Caco-2 (cell line): ENCODE measurements at regions not wholly inside any gene's neighbourhood (a gene's known extent, or its start where the extent isn't known, plus 50 kb on each side); places are given as distances from the start of the nearest gene placed in this dataset.
"Not testable (repeated sequence)": the region's sequence is repeated elsewhere in the genome, so short reads cannot be mapped to it uniquely, and the experiment has no call there.

Experiments used
- BruUV-seq: library from RNA; stranded (reverse); fragments of 400-500 nt; replicated peaks from 2 replicates; lab custom pipeline; 2021; lab: Mats Ljungman, UMichigan
- CTCF ChIA-PET: fragments of 300-600 bp; sonication (Branson Sonifier 250); formaldehyde crosslinking; loops from one replicate; lab custom pipeline; 2022; ENCODE audit warnings: antibody characterized with exemption; lab: Charles Lee
- POLR2A ChIA-PET: fragments of 300-600 bp; sonication (Branson Sonifier 250); formaldehyde crosslinking; loops from one replicate; lab custom pipeline; 2022; ENCODE audit warnings: antibody characterized with exemption; lab: Charles Lee
- DNase-seq, 2 experiments: peaks; one replicate each; pipeline versions ENCODE4 v3.0.0 to v3.0.0-alpha.2; 2020 to 2022
- H3K27me3 ChIP-seq: replicated peaks from 2 replicates; pipeline ENCODE4 v1.6.0; 2011; ENCODE audit warnings: low read length; ENCODE audit not compliant: control insufficient read depth, insufficient read depth
- H3K36me3 ChIP-seq: 2 replicates; pipeline ENCODE4 v1.5.1; 2011; ENCODE audit warnings: low read length; ENCODE audit not compliant: control insufficient read depth, insufficient read depth
- H3K4me1 ChIP-seq: fragments of 250-450 bp; sonication (Bioruptor Pico); 2 replicates; pipeline ENCODE4 v1.5.1; 2020; ENCODE audit warnings: mild to moderate bottlenecking
- H3K4me3 ChIP-seq: 2 replicates; pipeline ENCODE4 v1.5.1; 2011; ENCODE audit warnings: low read depth, mild to moderate bottlenecking, control low read depth, low read length
- H3K9me3 ChIP-seq: fragments of 250-450 bp; sonication (Bioruptor Pico); 2 replicates; pipeline ENCODE4 v1.5.1; 2020; ENCODE audit warnings: mild to moderate bottlenecking, moderate library complexity
- H3K27ac Mint-ChIP-seq: one replicate; pipeline ENCODE4 v1.8.0; 2022; ENCODE audit warnings: mixed read lengths; ENCODE audit not compliant: unreplicated experiment
- H3K27me3 Mint-ChIP-seq: one replicate; pipeline ENCODE4 v1.8.0; 2022; ENCODE audit warnings: mixed read lengths; ENCODE audit not compliant: insufficient read depth, unreplicated experiment
- H3K36me3 Mint-ChIP-seq: one replicate; pipeline ENCODE4 v1.8.0; 2022; ENCODE audit warnings: mild to moderate bottlenecking, mixed read lengths; ENCODE audit not compliant: insufficient read depth, unreplicated experiment
- H3K4me1 Mint-ChIP-seq: one replicate; pipeline ENCODE4 v1.8.0; 2022; ENCODE audit warnings: low read depth, mixed read lengths; ENCODE audit not compliant: unreplicated experiment
- H3K4me3 Mint-ChIP-seq: one replicate; pipeline ENCODE4 v1.8.0; 2022; ENCODE audit warnings: mild to moderate bottlenecking, moderate library complexity, mixed read lengths; ENCODE audit not compliant: unreplicated experiment
- H3K9me3 Mint-ChIP-seq: one replicate; pipeline ENCODE4 v1.8.0; 2022; ENCODE audit warnings: mixed read lengths; ENCODE audit not compliant: unreplicated experiment
- CTCF ChIP-seq, 2 experiments: fragments of 200-600 bp in 1 of 2; IDR thresholded peaks; 1 replicate in 1 of 2; 2 replicates in 1 of 2; pipeline versions ENCODE4 v1.5.1 to v1.8.0; 2011 to 2022; ENCODE audit warnings: antibody characterized with exemption in 1 of 2, control low read depth in 1 of 2, inconsistent platforms in 1 of 2, low read depth in 1 of 2, low read length in 1 of 2, mild to moderate bottlenecking in 1 of 2, moderate library complexity in 1 of 2; ENCODE audit not compliant: insufficient read depth in 1 of 2, severe bottlenecking in 1 of 2, unreplicated experiment in 1 of 2
- intact Hi-C: fragments of 100-400 bp; cut with micrococcal nuclease; formaldehyde crosslinking; loops from one replicate; pipeline ENCODE4 v1.10.0; 2022; ENCODE audit not compliant: unreplicated experiment

GRCh38 chr17:73911726-73912372 is 267.6 kb upstream of the SDK2 start:
- no peaks in the 10 kb centered on the region for H3K36me3 Mint-ChIP-seq
- ChIA-PET CTCF (no interaction called here), POLR2A (no interaction called here)
- H3K4me3 Mint-ChIP-seq: no peak overlapping the region
- no peaks in the 10 kb centered on the region for H3K4me1 Mint-ChIP-seq
- H3K27me3 ChIP-seq: no peaks in the 10 kb centered on the region
- no peaks in the 10 kb centered on the region for H3K36me3 ChIP-seq
- H3K4me1 ChIP-seq: no peaks in the 10 kb centered on the region
- no peak overlapping the region for H3K4me3 ChIP-seq
- intact Hi-C loops: no loop called here
- peaks cover 18% of the 10 kb centered on the region for H3K9me3 Mint-ChIP-seq
- H3K27me3 Mint-ChIP-seq: peaks cover 25% of the 10 kb centered on the region
- BruUV-seq: no TSS peak
- TF ChIP-seq CTCF (IDR thresholded peaks at IDR 0.05; ENCODE audit: insufficient read depth in 1 of 2, low read depth in 1 of 2, low read length in 1 of 2, severe bottlenecking in 1 of 2, unreplicated experiment in 1 of 2): no peak
- DNase-seq: no peak
- peaks cover 11% of the 10 kb centered on the region for H3K9me3 ChIP-seq
- H3K27ac Mint-ChIP-seq: no peak overlapping the region

GRCh38 chr17:73912373-73912746 is 268.1 kb upstream of the SDK2 start:
- peaks cover 23% of the 10 kb centered on the region for H3K9me3 Mint-ChIP-seq
- TF ChIP-seq CTCF (IDR thresholded peaks at IDR 0.05; ENCODE audit: insufficient read depth in 1 of 2, low read depth in 1 of 2, low read length in 1 of 2, severe bottlenecking in 1 of 2, unreplicated experiment in 1 of 2): no peak
- H3K9me3 ChIP-seq: peaks cover 16% of the 10 kb centered on the region
- H3K4me1 ChIP-seq: no peaks in the 10 kb centered on the region
- peaks cover 25% of the 10 kb centered on the region for H3K27me3 Mint-ChIP-seq
- no peaks in the 10 kb centered on the region for H3K27me3 ChIP-seq
- intact Hi-C loops: no loop called here
- POLR2A ChIA-PET: no interaction called here
- H3K36me3 ChIP-seq: no peaks in the 10 kb centered on the region
- H3K27ac Mint-ChIP-seq: no peak overlapping the region
- H3K4me3 ChIP-seq: no peak overlapping the region
- BruUV-seq: no TSS peak
- CTCF ChIA-PET: no interaction called here
- no peaks in the 10 kb centered on the region for H3K4me1 Mint-ChIP-seq
- H3K4me3 Mint-ChIP-seq: no peak overlapping the region
- no peak for DNase-seq
- no peaks in the 10 kb centered on the region for H3K36me3 Mint-ChIP-seq

- intact Hi-C loops: no loop called here
- POLR2A ChIA-PET: no interaction called here
- Mint-ChIP-seq H3K4me3 (no peak overlapping the region), H3K9me3 (peaks cover 36% of the 10 kb centered on the region), H3K4me1 (no peaks in the 10 kb centered on the region), H3K36me3 (no peaks in the 10 kb centered on the region), H3K27ac (no peak overlapping the region), H3K27me3 (peaks cover 20% of the 10 kb centered on the region)
- no peaks in the 10 kb centered on the region for H3K4me1 ChIP-seq
- no peak overlapping the region for H3K4me3 ChIP-seq
- H3K36me3 ChIP-seq: no peaks in the 10 kb centered on the region
- TF ChIP-seq CTCF (IDR thresholded peaks at IDR 0.05; ENCODE audit: insufficient read depth in 1 of 2, low read depth in 1 of 2, low read length in 1 of 2, severe bottlenecking in 1 of 2, unreplicated experiment in 1 of 2): no peak
- no peaks in the 10 kb centered on the region for H3K27me3 ChIP-seq
- BruUV-seq: no TSS peak
- H3K9me3 ChIP-seq: peaks cover 30% of the 10 kb centered on the region
- CTCF ChIA-PET: no interaction called here
- DNase-seq: no peak
These were observed 270.5 kb upstream of the SDK2 start for GRCh38 chr17:73914536-73915274.

GRCh38 chr17:73919033-73919432 is 274.8 kb upstream of the SDK2 start:
- H3K36me3 Mint-ChIP-seq, H3K27me3 ChIP-seq, intact Hi-C loops, BruUV-seq, H3K36me3 ChIP-seq, H3K4me3 ChIP-seq, H3K4me1 Mint-ChIP-seq, H3K4me3 Mint-ChIP-seq, H3K27ac Mint-ChIP-seq, CTCF ChIA-PET, H3K4me1 ChIP-seq, POLR2A ChIA-PET, DNase-seq: not testable (repeated sequence)
- peaks cover 13% of the 10 kb centered on the region for H3K27me3 Mint-ChIP-seq
- H3K9me3 Mint-ChIP-seq: peaks cover 36% of the 10 kb centered on the region
- peaks cover 36% of the 10 kb centered on the region for H3K9me3 ChIP-seq
